ENCODE measurements at regions not wholly inside any gene's neighbourhood (a gene's known extent, or its start where the extent isn't known, plus 50 kb on each side); places are given as distances from the start of the nearest gene placed in this dataset.

- Histone ChIP-seq H3K4me1 (ENCODE audit: low read depth, poor library complexity, severe bottlenecking) (peaks cover 9% of the 10 kb centered on the region), H2AFZ (ENCODE audit: low read depth) (no peak overlapping the region), H4K20me1 (ENCODE audit: insufficient read depth) (no peaks in the 10 kb centered on the region), H3K27me3 (ENCODE audit: insufficient read depth, low read depth) (no peaks in the 10 kb centered on the region), H3K4me2 (no peak overlapping the region), H3K36me3 (ENCODE audit: insufficient read depth) (no peaks in the 10 kb centered on the region), H3K9ac (no peak overlapping the region), H3K4me3 (IDR thresholded peaks at IDR 0.05; ENCODE audit: insufficient read depth, low read depth, low read length) (no peak overlapping the region), H3K27ac (no peak overlapping the region), H3K79me2 (ENCODE audit: insufficient read depth, low read depth) (no peaks in the 10 kb centered on the region)
- TF ChIP-seq CTCF (conservative IDR thresholded peaks at IDR 0.05; ENCODE audit: low read depth, low read length): no peak
Observed at GRCh38 chr2:41913311-41913710, 134.5 kb upstream of the PKDCC start.

GRCh38 chr2:41913921-41914609, 133.8 kb upstream of the PKDCC start:
- Histone ChIP-seq H3K27me3 (ENCODE audit: insufficient read depth, low read depth) (no peaks in the 10 kb centered on the region), H3K4me2 (no peak overlapping the region), H2AFZ (ENCODE audit: low read depth) (no peak overlapping the region), H3K4me1 (ENCODE audit: low read depth, poor library complexity, severe bottlenecking) (peaks cover 9% of the 10 kb centered on the region), H4K20me1 (ENCODE audit: insufficient read depth) (no peaks in the 10 kb centered on the region), H3K4me3 (IDR thresholded peaks at IDR 0.05; ENCODE audit: insufficient read depth, low read depth, low read length) (no peak overlapping the region), H3K79me2 (ENCODE audit: insufficient read depth, low read depth) (no peaks in the 10 kb centered on the region), H3K36me3 (ENCODE audit: insufficient read depth) (no peaks in the 10 kb centered on the region), H3K27ac (no peak overlapping the region), H3K9ac (no peak overlapping the region)
- no peak for TF ChIP-seq CTCF (conservative IDR thresholded peaks at IDR 0.05; ENCODE audit: low read depth, low read length)

- no peaks in the 10 kb centered on the region for H3K79me2 ChIP-seq (ENCODE audit: insufficient read depth, low read depth)
- H3K4me3 ChIP-seq (IDR thresholded peaks at IDR 0.05; ENCODE audit: insufficient read depth, low read depth, low read length): no peak overlapping the region
- no peak for TF ChIP-seq CTCF (conservative IDR thresholded peaks at IDR 0.05; ENCODE audit: low read depth, low read length)
- no peaks in the 10 kb centered on the region for H3K27me3 ChIP-seq (ENCODE audit: insufficient read depth, low read depth)
- H2AFZ ChIP-seq (ENCODE audit: low read depth): no peak overlapping the region
- H3K4me2 ChIP-seq: no peak overlapping the region
- no peak overlapping the region for H3K27ac ChIP-seq
- H3K9ac ChIP-seq: no peak overlapping the region
- no peaks in the 10 kb centered on the region for H3K36me3 ChIP-seq (ENCODE audit: insufficient read depth)
- no peaks in the 10 kb centered on the region for H4K20me1 ChIP-seq (ENCODE audit: insufficient read depth)
- H3K4me1 ChIP-seq (ENCODE audit: low read depth, poor library complexity, severe bottlenecking): peaks cover under 1% of the 10 kb centered on the region
Observed at GRCh38 chr2:41914936-41915335, 132.9 kb upstream of the PKDCC start.

GRCh38 chr2:41916177-41916576, 131.6 kb upstream of the PKDCC start:
- Histone ChIP-seq H2AFZ (ENCODE audit: low read depth) (no peak overlapping the region), H4K20me1 (ENCODE audit: insufficient read depth) (no peaks in the 10 kb centered on the region), H3K36me3 (ENCODE audit: insufficient read depth) (no peaks in the 10 kb centered on the region), H3K27me3 (ENCODE audit: insufficient read depth, low read depth) (no peaks in the 10 kb centered on the region), H3K4me2 (no peak overlapping the region), H3K4me3 (IDR thresholded peaks at IDR 0.05; ENCODE audit: insufficient read depth, low read depth, low read length) (no peak overlapping the region), H3K9ac (no peak overlapping the region), H3K27ac (no peak overlapping the region), H3K79me2 (ENCODE audit: insufficient read depth, low read depth) (no peaks in the 10 kb centered on the region), H3K4me1 (ENCODE audit: low read depth, poor library complexity, severe bottlenecking) (no peaks in the 10 kb centered on the region)
- no peak for TF ChIP-seq CTCF (conservative IDR thresholded peaks at IDR 0.05; ENCODE audit: low read depth, low read length)
